NCI-H460 (cell line): ENCODE measurements at regions not wholly inside any gene's neighbourhood (a gene's known extent, or its start where the extent isn't known, plus 50 kb on each side); places are given as distances from the start of the nearest gene placed in this dataset.
"Not testable (repeated sequence)": the region's sequence is repeated elsewhere in the genome, so short reads cannot be mapped to it uniquely, and the experiment has no call there.

Experiments
- DNase-seq: peaks from one replicate; pipeline ENCODE4 v3.0.0-alpha.2; 2016; ENCODE audit warnings: low read depth; ENCODE audit errors: extremely low read depth

DNA sequence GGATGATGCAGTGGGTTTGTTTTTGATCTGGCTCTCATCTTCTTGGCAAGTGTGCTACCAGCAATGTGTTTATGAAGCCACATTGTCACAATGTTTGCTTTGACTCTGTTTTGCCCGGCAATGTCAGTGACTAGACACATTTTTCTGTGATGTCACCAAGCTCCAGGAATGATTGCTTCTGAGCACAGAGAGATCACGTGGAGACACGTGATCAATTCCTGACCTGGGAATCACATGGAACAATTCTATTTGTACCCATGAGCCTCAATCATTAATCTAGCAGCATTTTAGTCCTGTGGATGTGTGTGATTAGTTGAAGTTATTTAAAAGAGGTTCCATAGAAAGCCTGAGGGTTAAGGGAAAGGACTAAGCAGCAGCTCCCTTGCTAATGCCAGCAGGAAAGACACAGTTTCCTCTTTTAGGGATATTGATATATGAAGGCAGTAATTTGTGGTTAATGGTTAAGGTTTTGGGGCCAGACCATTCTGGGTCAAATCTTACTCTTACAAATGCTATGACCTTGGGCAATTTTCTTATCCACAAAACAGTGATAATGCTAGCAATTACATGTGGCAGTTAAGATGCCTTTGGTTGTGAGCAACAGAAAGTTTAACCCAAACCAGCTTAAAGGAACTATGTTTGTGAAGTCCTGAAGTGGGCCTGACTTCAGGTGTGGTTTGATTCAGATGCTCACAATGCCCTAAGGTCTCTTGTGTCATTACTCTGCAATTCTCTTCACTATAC is 59.0 kb downstream of the FASLG start:
- peak; percentile 46 for DNase-seq

DNA sequence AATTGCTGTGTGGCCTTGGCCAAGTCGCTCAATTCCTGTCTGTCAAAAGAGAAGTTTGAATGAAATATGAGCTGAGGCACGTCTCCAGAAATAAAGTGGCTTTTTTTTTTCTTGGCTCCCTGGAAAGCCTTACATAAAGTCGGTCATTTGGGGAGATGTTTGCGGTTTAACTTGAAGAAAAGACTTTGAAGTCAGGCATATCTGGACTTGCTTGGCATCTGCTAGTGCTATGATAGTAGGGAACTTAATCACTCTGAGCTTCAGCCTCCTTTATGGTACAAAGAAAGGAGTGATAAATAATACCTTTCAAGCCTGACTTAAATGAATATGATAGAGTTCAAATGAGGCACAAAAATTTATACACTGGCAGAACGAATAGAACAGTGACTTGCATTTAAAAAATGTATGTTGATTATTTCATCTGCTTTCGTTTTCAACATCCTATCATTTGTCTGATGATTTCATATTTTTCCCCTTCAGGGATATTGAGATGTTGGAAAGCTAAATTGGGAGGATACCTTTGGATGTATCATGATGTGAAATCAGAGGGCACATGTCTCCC is 60.2 kb downstream of the FASLG start:
- DNase-seq: no peak

- peak; percentile 70 for DNase-seq
These were observed 60.8 kb downstream of the FASLG start for GRCh38 chr1:172719694-172720138.

DNA sequence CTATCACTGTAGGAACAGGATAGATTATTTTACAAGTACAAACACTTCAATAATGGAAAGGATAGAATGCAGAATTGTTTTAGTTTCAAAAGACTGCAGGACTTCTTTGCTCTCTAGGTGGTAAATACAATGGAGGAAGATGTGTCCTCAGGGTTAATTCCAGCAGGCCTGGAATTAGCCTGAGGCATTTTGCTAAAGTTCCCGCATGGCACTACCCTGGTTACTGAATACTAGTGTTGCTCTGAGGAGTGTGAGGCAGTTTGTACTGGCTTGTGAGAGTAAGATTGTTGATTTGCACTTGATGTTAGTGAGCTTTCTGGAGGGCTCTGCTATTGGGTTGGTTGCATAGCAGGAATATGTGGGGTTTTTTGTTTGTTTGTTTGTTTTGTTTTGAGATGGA is 61.4 kb downstream of the FASLG start:
- DNase-seq: no peak

- DNase-seq: no peak
These were observed 64.3 kb downstream of the FASLG start for GRCh38 chr1:172723251-172723650.

GRCh38 chr1:172724232-172724631 is 65.3 kb downstream of the FASLG start:
- DNase-seq: no peak

- DNase-seq: no peak
These were observed 66.1 kb downstream of the FASLG start for GRCh38 chr1:172724765-172725613.

DNA sequence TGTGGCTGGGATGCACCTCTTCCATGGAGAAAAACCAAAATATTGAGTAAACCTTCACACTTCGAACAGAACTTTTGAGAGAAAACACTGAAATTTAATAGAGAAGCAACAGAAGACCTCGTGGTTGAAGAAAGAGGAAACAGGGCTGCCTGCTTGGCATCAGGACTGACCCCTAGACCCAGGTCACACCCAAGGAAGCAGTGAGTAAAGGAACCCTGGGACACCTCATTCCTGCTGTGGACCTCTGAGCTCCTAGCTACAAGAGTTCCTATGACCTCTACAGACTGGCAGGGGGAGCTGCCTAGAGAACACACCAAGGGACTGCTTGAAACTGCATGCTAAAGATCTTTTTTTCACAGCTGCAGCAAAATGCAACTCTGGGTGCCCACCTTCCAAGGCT is 67.8 kb downstream of the FASLG start:
- DNase-seq: no peak

GRCh38 chr1:172727275-172727857 is 68.5 kb downstream of the FASLG start:
- DNase-seq: no peak

DNA sequence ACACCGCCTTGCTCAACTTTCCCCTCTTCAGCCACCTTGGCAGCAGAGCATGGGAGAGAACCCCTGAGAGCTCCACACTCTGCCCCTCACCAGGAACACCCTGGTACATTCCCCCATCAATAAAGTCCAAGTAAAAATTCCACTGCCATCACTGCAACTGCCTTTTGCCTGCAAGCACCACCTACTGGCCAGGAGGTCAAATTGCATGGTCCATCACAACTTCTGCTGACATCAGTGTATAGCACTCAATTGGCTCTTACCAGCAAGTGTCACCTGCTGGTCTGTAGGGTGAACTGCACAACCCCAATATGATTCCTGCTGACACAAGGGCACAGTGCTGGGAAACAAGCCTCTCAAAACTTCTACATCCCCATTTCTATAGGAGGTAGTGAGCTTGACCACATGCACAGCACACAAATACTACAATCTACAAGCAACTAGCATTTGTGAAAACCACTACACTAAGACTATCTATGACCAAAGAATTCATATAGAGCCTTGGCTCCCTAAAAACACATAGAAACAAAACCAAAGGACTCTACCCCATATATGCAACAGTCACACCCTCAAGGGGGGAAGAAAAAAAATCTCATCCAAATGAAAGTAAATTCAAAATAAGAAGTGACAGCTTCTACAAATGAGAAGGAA is 69.2 kb downstream of the FASLG start:
- DNase-seq: peak; percentile 48

- DNase-seq: not testable (repeated sequence)
These were observed 69.8 kb downstream of the FASLG start for GRCh38 chr1:172728705-172729104.

GRCh38 chr1:172732427-172732826 is 73.5 kb downstream of the FASLG start:
- DNase-seq: no peak

GRCh38 chr1:172733815-172734214 is 74.9 kb downstream of the FASLG start:
- DNase-seq: no peak

- DNase-seq: no peak
These were observed 79.5 kb downstream of the FASLG start for GRCh38 chr1:172738389-172738788.

DNA sequence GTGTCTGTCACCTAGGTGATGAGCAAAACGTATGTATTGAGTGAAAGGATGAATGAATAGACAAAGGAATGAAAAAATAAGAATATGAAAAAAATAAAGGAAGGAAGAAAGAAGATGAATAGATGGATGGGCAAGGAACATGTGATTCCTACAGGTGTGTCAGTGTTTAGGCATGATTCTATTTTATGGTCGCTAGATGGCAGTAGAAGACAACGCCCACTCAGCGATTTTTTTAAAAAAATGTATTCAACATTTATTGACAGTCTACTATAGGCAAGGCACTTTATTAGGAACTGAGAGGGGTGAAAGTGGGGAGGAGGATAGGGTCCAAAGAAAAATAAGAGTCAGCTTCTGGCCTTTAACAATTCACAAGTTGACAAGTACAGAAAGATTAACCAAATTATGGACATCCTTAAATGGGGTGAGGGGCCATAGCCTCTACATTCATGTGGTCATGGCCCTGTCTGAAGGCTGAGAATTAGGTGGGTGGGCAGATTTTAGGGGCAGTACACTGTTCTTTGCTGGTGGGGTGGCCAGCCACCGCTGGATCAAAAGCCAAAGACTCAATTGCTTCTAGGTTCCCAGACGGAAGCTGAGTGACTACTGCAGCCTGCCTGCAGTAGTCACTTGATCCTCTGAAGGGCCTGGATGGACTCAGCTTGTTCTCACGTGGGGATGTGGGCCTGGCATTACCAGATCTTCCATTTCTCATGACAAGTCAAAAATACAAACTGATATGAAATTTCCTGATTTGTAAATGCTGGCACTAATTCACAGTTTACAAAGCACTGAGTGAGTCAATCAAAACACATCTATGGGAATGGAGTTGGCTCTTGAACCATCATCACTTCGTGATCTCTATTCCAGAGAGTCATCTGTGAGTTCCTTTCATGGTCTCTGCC is 83.9 kb downstream of the FASLG start:
- peak; percentile 37 for DNase-seq

DNA sequence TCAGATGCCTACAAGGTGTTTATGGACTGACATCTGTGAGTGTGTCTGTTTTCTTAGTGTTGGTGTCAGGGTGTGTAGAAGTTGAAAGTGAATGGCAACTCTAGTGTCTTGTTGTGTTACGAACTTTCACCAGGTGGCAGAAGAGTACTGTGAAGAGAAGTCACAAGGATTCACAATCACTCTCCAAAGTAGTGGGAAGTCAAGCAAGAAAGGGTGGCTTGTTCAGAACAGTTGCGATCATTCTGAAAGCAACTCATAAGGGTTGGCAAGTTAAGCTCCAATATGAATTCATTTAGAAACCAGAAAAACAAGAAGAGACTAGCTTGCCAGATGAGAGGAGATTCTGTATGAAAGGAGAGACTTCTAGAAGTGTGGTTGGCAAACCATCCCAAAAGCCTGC is 86.1 kb downstream of the FASLG start:
- DNase-seq: peak; percentile 83

DNA sequence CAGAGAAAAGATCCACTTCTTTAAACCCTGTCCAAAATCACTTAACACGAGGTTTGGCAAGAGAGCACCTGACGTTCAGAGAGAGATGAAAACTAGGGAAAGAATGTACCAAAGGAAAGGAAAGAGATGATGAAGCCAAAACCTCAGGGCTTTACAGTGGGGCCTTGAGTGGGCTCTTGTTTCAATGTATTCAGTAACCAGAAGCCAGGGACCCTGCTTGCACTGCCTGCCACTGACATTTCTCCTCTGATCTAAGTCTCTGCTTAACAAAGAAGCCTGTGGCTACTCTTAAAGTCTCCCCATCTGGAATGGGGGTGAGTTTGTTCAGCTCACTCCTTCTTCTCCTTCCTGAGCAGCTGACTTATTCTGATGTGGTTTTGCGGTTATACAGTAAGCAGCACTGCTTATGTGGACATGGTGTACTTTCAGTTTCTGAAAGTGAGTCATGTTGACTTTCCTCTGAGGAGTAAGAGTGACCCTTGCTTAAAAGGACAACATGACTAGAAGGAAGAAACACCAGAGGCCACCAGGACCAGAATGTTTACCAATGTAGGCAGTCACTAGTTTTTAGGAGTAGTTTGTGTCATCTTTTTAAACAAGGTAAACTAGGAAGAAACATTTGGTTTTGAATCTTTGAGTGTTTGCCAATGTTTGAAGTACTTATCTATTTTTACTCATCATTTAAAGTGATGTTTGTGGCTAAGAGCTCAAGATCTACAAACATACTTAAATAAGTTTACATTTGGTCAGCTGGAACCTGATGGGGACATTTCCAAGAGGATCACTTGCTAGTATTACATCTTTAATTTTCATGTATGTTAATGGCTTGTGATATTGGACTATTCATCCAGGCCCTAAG is 87.4 kb downstream of the FASLG start:
- DNase-seq: peak; percentile 38

DNA sequence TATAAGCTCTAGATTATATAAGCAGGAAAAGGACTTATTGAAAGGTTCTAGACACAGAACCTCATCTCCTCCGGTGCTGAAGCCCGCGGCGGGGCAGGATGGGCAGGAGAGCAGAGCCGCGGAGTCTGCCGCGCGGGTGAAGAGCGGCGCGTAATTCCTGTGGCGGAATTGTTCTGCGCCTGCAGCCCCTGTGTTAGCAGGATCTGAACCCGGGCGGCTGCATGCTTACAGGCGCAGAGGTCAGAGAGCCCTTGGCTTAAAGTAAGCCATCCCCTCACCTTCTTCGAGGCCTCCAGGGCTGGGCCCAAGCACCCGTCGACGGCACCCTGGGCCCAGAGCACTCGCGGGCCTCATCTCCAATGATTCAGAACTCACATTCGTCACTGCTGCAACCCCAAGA is 89.3 kb downstream of the FASLG start:
- no peak for DNase-seq

- DNase-seq: no peak
These were observed 92.8 kb downstream of the FASLG start for GRCh38 chr1:172751683-172752082.
